HCT116 (cell line): ENCODE measurements at regions not wholly inside any gene's neighbourhood (a gene's known extent, or its start where the extent isn't known, plus 50 kb on each side); places are given as distances from the start of the nearest gene placed in this dataset.

Source experiments
- ATAC-seq: fragments of 200-7000 bp; cut with Tn5 transposase; 2 replicates; pipeline ENCODE4 v1.9.1; 2020; ENCODE audit warnings: mild to moderate bottlenecking, moderate library complexity
- BruUV-seq: library from RNA; stranded (reverse); fragments of 400-500 nt; replicated peaks from 2 replicates; lab custom pipeline; 2021; lab: Mats Ljungman, UMichigan
- CTCF ChIA-PET: fragments of 300-600 bp; sonication (Branson Sonifier 250); formaldehyde crosslinking; loops from one replicate; lab custom pipeline; 2021; ENCODE audit warnings: antibody characterized with exemption; lab: Charles Lee
- POLR2A ChIA-PET: fragments of 300-600, 350-600 bp; sonication (Branson Sonifier 250); formaldehyde crosslinking; loops from one replicate; lab custom pipeline; 2021; ENCODE audit warnings: antibody characterized with exemption; lab: Charles Lee
- RAD21 ChIA-PET, 2 experiments: fragments of 300-600 bp; sonication (Branson Sonifier 250); formaldehyde crosslinking; loops; one replicate each; lab custom pipeline; 2023; ENCODE audit warnings: low total read pairs in 2 of 2; ENCODE audit not compliant: uncharacterized antibody in 2 of 2, unreplicated experiment in 2 of 2, low non-redundant PET in 1 of 2; lab: Charles Lee
- DNase-seq: peaks from one replicate; pipeline ENCODE4 v3.0.0-alpha.2; 2010; ENCODE audit warnings: low read depth, low spot score
- H2AFZ ChIP-seq: fragments of 200-600 bp; shearing (Covaris generic), sonication (generic); 2 replicates; pipeline ENCODE4 v1.6.1; 2017; ENCODE audit warnings: low read depth, mixed run types, mixed read lengths, antibody characterized with exemption, low read length; ENCODE audit not compliant: poor library complexity, severe bottlenecking
- H3K27ac ChIP-seq: 2 replicates; pipeline ENCODE4 v1.5.1; 2012; ENCODE audit warnings: low read depth, low read length
- H3K27me3 ChIP-seq: fragments of 200-600 bp; sonication (generic); 2 replicates; pipeline ENCODE4 v1.6.1; 2016; ENCODE audit warnings: mixed run types, low read length, mixed read lengths; ENCODE audit not compliant: insufficient read depth
- H3K36me3 ChIP-seq, 2 experiments: fragments of 200-500 bp in 1 of 2; fragments of 200-600 bp in 1 of 2; sonication (Bioruptor generic) in 1 of 2; sonication (generic) in 1 of 2; 2 replicates each; pipeline versions ENCODE4 v1.5.1 to v1.6.1; 2014 to 2016; ENCODE audit warnings: low read length in 2 of 2, inconsistent platforms in 1 of 2, mixed read lengths in 1 of 2, mixed run types in 1 of 2; ENCODE audit not compliant: insufficient read depth in 2 of 2, control insufficient read depth in 1 of 2
- H3K4me1 ChIP-seq, 2 experiments: fragments of 200-600 bp in 1 of 2; sonication (generic) in 1 of 2; 2 replicates each; pipeline versions ENCODE4 v1.5.1 to v1.6.1; 2012 to 2017; ENCODE audit warnings: low read length in 2 of 2, inconsistent platforms in 1 of 2, mild to moderate bottlenecking in 1 of 2, mixed read lengths in 1 of 2, mixed run types in 1 of 2, moderate library complexity in 1 of 2; ENCODE audit not compliant: insufficient read depth in 2 of 2, control insufficient read depth in 1 of 2
- H3K4me2 ChIP-seq: fragments of 200-600 bp; sonication (generic); 2 replicates; pipeline ENCODE4 v1.6.1; 2017; ENCODE audit warnings: mixed run types, low read length, mixed read lengths
- H3K4me3 ChIP-seq, 2 experiments: fragments of 200-600 bp in 1 of 2; sonication (generic) in 1 of 2; replicated peaks in 1 of 2; 2 replicates each; pipeline ENCODE4 v1.5.1; 2011 to 2016; ENCODE audit warnings: low read length in 2 of 2, control low read depth in 1 of 2, low read depth in 1 of 2, mild to moderate bottlenecking in 1 of 2, mixed read lengths in 1 of 2, mixed run types in 1 of 2
- H3K79me2 ChIP-seq: fragments of 200-600 bp; sonication (generic); 2 replicates; pipeline ENCODE4 v1.6.1; 2017; ENCODE audit warnings: mild to moderate bottlenecking, mixed run types, low read length, moderate library complexity, mixed read lengths; ENCODE audit not compliant: insufficient read depth
- H3K9ac ChIP-seq: fragments of 200-600 bp; sonication (generic); 2 replicates; pipeline ENCODE4 v1.6.1; 2016; ENCODE audit warnings: low read length, mixed read lengths
- H3K9me2 ChIP-seq: fragments of 200-600 bp; sonication (generic), shearing (Covaris generic); 2 replicates; pipeline ENCODE4 v1.6.1; 2017; ENCODE audit warnings: mixed run types, mild to moderate bottlenecking, moderate library complexity; ENCODE audit not compliant: insufficient read depth
- H3K9me3 ChIP-seq, 2 experiments: fragments of 200-500 bp in 1 of 2; fragments of 200-600 bp in 1 of 2; sonication (Bioruptor generic) in 1 of 2; sonication (generic) in 1 of 2; 2 replicates each; pipeline ENCODE4 v1.6.1; 2014 to 2017; ENCODE audit warnings: low read length in 2 of 2, mixed read lengths in 2 of 2, inconsistent platforms in 1 of 2, low read depth in 1 of 2, mild to moderate bottlenecking in 1 of 2, mixed run types in 1 of 2, moderate library complexity in 1 of 2; ENCODE audit not compliant: control insufficient read depth in 1 of 2, insufficient read depth in 1 of 2
- H4K20me1 ChIP-seq: fragments of 200-600 bp; sonication (generic), shearing (Covaris generic); 2 replicates; pipeline ENCODE4 v1.6.1; 2017; ENCODE audit warnings: mixed run types, mild to moderate bottlenecking, moderate library complexity; ENCODE audit not compliant: insufficient read depth
- ATF3 ChIP-seq: IDR thresholded peaks from 2 replicates; pipeline ENCODE4 v1.6.1; 2012
- CEBPB ChIP-seq: IDR thresholded peaks from 2 replicates; pipeline ENCODE4 v1.6.1; 2012; ENCODE audit warnings: low read depth
- EGR1 ChIP-seq: IDR thresholded peaks from 2 replicates; pipeline ENCODE4 v1.6.1; 2012; ENCODE audit warnings: low read depth
- EZH2 ChIP-seq: fragments of 200-600 bp; sonication (generic); IDR thresholded peaks from 2 replicates; pipeline ENCODE4 v1.6.1; 2017; ENCODE audit warnings: antibody characterized with exemption, mixed run types
- EZH2phosphoT487 ChIP-seq: fragments of 200-600 bp; IDR thresholded peaks from 2 replicates; pipeline ENCODE4 v1.6.1; 2018; ENCODE audit warnings: antibody characterized with exemption, borderline replicate concordance
- MAX ChIP-seq: IDR thresholded peaks from 2 replicates; pipeline ENCODE4 v1.6.1; 2012
- POLR2AphosphoS5 ChIP-seq: IDR thresholded peaks from 2 replicates; pipeline ENCODE4 v1.6.1; 2011; ENCODE audit warnings: mild to moderate bottlenecking, low read depth, low read length, moderate library complexity
- SIN3A ChIP-seq: IDR thresholded peaks from 2 replicates; pipeline ENCODE4 v1.6.1; 2012; ENCODE audit warnings: low read depth
- SP1 ChIP-seq: IDR thresholded peaks from 2 replicates; pipeline ENCODE4 v1.6.1; 2012; ENCODE audit warnings: low read depth
- TCF7L2 ChIP-seq: IDR thresholded peaks from 2 replicates; pipeline ENCODE4 v1.7.0; 2011; ENCODE audit warnings: borderline replicate concordance, inconsistent platforms; ENCODE audit not compliant: insufficient read depth, insufficient read length; ENCODE audit errors: extremely low read depth
- ZBTB33 ChIP-seq: IDR thresholded peaks from 2 replicates; pipeline ENCODE4 v1.6.1; 2011; ENCODE audit warnings: mild to moderate bottlenecking, low read length, moderate library complexity; ENCODE audit not compliant: insufficient replicate concordance; ENCODE audit errors: extremely low read depth
- ZFX ChIP-seq: fragments of 450-650 bp; IDR thresholded peaks from 2 replicates; pipeline ENCODE4 v1.6.1; 2017
- intact Hi-C: fragments of 100-400 bp; cut with micrococcal nuclease; formaldehyde crosslinking; loops from 2 replicates; pipeline ENCODE4 v1.10.0; 2022
- TF ChIP-seq, protein P1 (sequence below), 3 experiments: fragments of 200-600 bp in 1 of 3; sonication (generic) in 1 of 3; IDR thresholded peaks in 2 of 3; conservative IDR thresholded peaks in 1 of 3; 2 replicates each; pipeline ENCODE4 v1.5.1; 2012 to 2017; ENCODE audit warnings: low read depth in 2 of 3, low read length in 2 of 3, antibody characterized with exemption in 1 of 3, borderline replicate concordance in 1 of 3, control low read depth in 1 of 3, mild to moderate bottlenecking in 1 of 3, mixed read lengths in 1 of 3, mixed run types in 1 of 3, moderate library complexity in 1 of 3; ENCODE audit not compliant: insufficient read depth in 1 of 3

GRCh38 chr1:118246646-118247045 is 61.6 kb upstream of the SPAG17 start:
- H3K9me3 ChIP-seq = no peaks in the 10 kb centered on the region
- no peak overlapping the region for H2AFZ ChIP-seq
- H3K79me2 ChIP-seq = no peaks in the 10 kb centered on the region
- ChIA-PET CTCF (no interaction called here), RAD21 (no interaction called here), POLR2A (no interaction called here)
- H3K27ac ChIP-seq = no peak overlapping the region
- H3K4me1 ChIP-seq = no peaks in the 10 kb centered on the region
- H3K9me2 ChIP-seq = no peaks in the 10 kb centered on the region
- DNase-seq (no peak), ATAC-seq (no peak)
- no peaks in the 10 kb centered on the region for H3K27me3 ChIP-seq
- H3K36me3 ChIP-seq = no peaks in the 10 kb centered on the region
- no peak overlapping the region for H3K9ac ChIP-seq
- no peaks in the 10 kb centered on the region for H4K20me1 ChIP-seq
- no peak overlapping the region for H3K4me3 ChIP-seq
- H3K4me2 ChIP-seq = no peak overlapping the region
- no TSS peak for BruUV-seq
- intact Hi-C loops = no loop called here
- TF ChIP-seq ZBTB33 (no peak), CEBPB (no peak), EGR1 (no peak), TCF7L2 (no peak), MAX (no peak), SP1 (no peak), ZFX (no peak), POLR2AphosphoS5 (no peak), EZH2phosphoT487 (no peak), EZH2 (no peak), ATF3 (no peak), SIN3A (no peak)
- TF ChIP-seq, protein P1, sequence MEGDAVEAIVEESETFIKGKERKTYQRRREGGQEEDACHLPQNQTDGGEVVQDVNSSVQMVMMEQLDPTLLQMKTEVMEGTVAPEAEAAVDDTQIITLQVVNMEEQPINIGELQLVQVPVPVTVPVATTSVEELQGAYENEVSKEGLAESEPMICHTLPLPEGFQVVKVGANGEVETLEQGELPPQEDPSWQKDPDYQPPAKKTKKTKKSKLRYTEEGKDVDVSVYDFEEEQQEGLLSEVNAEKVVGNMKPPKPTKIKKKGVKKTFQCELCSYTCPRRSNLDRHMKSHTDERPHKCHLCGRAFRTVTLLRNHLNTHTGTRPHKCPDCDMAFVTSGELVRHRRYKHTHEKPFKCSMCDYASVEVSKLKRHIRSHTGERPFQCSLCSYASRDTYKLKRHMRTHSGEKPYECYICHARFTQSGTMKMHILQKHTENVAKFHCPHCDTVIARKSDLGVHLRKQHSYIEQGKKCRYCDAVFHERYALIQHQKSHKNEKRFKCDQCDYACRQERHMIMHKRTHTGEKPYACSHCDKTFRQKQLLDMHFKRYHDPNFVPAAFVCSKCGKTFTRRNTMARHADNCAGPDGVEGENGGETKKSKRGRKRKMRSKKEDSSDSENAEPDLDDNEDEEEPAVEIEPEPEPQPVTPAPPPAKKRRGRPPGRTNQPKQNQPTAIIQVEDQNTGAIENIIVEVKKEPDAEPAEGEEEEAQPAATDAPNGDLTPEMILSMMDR (IDR thresholded peaks at IDR 0.05 in 2 of 3, conservative IDR thresholded peaks at IDR 0.05 in 1 of 3; ENCODE audit: borderline replicate concordance in 1 of 3, insufficient read depth in 1 of 3, low read depth in 2 of 3, low read length in 2 of 3) = no peak
